ENCODE measurements at regions not wholly inside any gene's neighbourhood (a gene's known extent, or its start where the extent isn't known, plus 50 kb on each side); places are given as distances from the start of the nearest gene placed in this dataset.
A peak's percentile ranks its signal among the peaks of the same experiment; 100 is the strongest.

DNA sequence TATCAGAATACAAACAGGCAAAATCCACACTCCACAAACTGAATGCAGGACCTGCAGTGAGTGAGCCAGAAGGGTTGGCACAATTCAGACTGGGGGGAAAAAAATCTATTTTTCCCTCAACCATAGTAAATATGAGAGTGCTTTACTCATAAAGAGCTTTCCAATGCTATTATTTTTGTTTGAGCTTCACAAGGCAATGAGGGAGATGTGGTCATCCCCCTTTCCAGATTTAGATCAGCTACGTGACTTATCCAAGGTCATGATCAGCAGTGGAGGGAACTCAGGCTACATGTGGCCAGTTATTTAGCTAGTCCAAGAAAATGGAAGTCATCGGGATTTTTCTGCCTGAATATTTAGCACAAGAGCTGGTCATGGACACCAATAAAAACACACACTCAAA is 120.4 kb upstream of the KLF7 start:
- H3K23ac ChIP-seq (ENCODE audit: low read length in 2 of 2) = no peak overlapping the region
- H3K27me3 ChIP-seq (ENCODE audit: control insufficient read depth in 1 of 2, insufficient read depth in 1 of 2, low read length in 2 of 2) = no peaks in the 10 kb centered on the region
- H2BK12ac ChIP-seq (ENCODE audit: low read length in 2 of 2) = peak overlapping the region; percentile 6 to 45
- H4K91ac ChIP-seq (ENCODE audit: low read length) = no peak overlapping the region
- H3K27ac ChIP-seq (ENCODE audit: low read length, poor library complexity, severe bottlenecking) = no peak overlapping the region
- no peak overlapping the region for H3K14ac ChIP-seq (ENCODE audit: low read length in 2 of 2)
- no peaks in the 10 kb centered on the region for H3K4me1 ChIP-seq (ENCODE audit: control insufficient read depth, insufficient read depth, low read depth, low read length)
- no peak overlapping the region for H3K4me3 ChIP-seq (ENCODE audit: insufficient read depth in 1 of 2, low read depth in 1 of 2, low read length in 2 of 2)
- 97% methylated on average over 2 of the region's 2 CpGs for WGBS
- H3K18ac ChIP-seq (ENCODE audit: low read depth in 1 of 2, low read length in 2 of 2) = peak overlapping the region in 1 of 2 experiments; percentile 63
- H4K8ac ChIP-seq (ENCODE audit: low read length) = no peak overlapping the region
- no peak overlapping the region for H2AK5ac ChIP-seq (ENCODE audit: low read length, severe bottlenecking)
- no peak overlapping the region for H2BK5ac ChIP-seq (ENCODE audit: low read depth, low read length, poor library complexity, severe bottlenecking)
- H3K79me1 ChIP-seq (replicated peaks; ENCODE audit: low read length, poor library complexity, severe bottlenecking) = no peaks in the 10 kb centered on the region
- no peak overlapping the region for H3K9ac ChIP-seq (ENCODE audit: low read length)
- H2BK15ac ChIP-seq (ENCODE audit: low read depth, poor library complexity, severe bottlenecking) = peak overlapping the region; percentile 46
- H3K36me3 ChIP-seq (ENCODE audit: control insufficient read depth in 1 of 2, insufficient read depth in 2 of 2, low read depth in 1 of 2, low read length in 2 of 2) = no peaks in the 10 kb centered on the region
- no peak overlapping the region for H2AFZ ChIP-seq (ENCODE audit: low read depth, low read length)
- DNase-seq = no peak
- H3K4me2 ChIP-seq (ENCODE audit: low read length, poor library complexity, severe bottlenecking) = no peak overlapping the region
- H3K4ac ChIP-seq (ENCODE audit: low read depth in 1 of 2, low read length in 2 of 2) = peak overlapping the region in 1 of 2 experiments; percentile 33
- H3K9me3 ChIP-seq (ENCODE audit: control insufficient read depth, low read length) = no peaks in the 10 kb centered on the region
- H2BK120ac ChIP-seq (ENCODE audit: low read depth, low read length) = no peak overlapping the region

DNA sequence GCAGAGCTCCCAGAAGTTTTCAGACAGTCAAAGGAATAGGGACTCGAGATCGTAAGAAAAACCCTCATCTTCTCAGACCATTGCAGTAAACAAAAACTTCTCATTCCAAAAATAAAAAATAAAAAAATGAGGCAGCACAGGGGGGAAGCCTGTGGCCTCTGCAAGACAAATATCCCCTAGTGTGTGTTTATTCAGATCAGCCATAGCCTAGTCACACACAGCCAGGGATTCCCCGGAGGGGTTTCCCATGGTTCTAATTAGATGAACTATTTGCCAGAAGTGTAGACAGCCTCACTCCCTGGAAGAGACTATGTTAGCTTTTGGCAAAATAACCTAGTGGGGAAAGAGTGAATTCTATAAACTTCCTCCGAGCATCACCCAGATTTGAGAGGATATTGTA is 122.9 kb upstream of the KLF7 start:
- Histone ChIP-seq H3K14ac (ENCODE audit: low read length in 2 of 2) (no peak overlapping the region), H2BK12ac (ENCODE audit: low read length in 2 of 2) (no peak overlapping the region)
- no peak for DNase-seq

GRCh38 chr2:207289295-207290018 is 123.7 kb upstream of the KLF7 start:
- Histone ChIP-seq H2AK5ac (ENCODE audit: low read length, severe bottlenecking) (no peak overlapping the region), H2BK5ac (ENCODE audit: low read depth, low read length, poor library complexity, severe bottlenecking) (no peak overlapping the region), H3K27ac (ENCODE audit: low read length, poor library complexity, severe bottlenecking) (no peak overlapping the region), H2BK12ac (ENCODE audit: low read length in 2 of 2) (no peak overlapping the region), H3K27me3 (ENCODE audit: control insufficient read depth in 1 of 2, insufficient read depth in 1 of 2, low read length in 2 of 2) (no peaks in the 10 kb centered on the region), H3K36me3 (ENCODE audit: control insufficient read depth in 1 of 2, insufficient read depth in 2 of 2, low read depth in 1 of 2, low read length in 2 of 2) (no peaks in the 10 kb centered on the region), H3K9me3 (ENCODE audit: control insufficient read depth, low read length) (no peaks in the 10 kb centered on the region), H3K4me2 (ENCODE audit: low read length, poor library complexity, severe bottlenecking) (no peak overlapping the region), H3K18ac (ENCODE audit: low read depth in 1 of 2, low read length in 2 of 2) (peak overlapping the region in 1 of 2 experiments; percentile 61), H3K4me1 (ENCODE audit: control insufficient read depth, insufficient read depth, low read depth, low read length) (no peaks in the 10 kb centered on the region), H2BK120ac (ENCODE audit: low read depth, low read length) (no peak overlapping the region), H2AFZ (ENCODE audit: low read depth, low read length) (no peak overlapping the region), H3K9ac (ENCODE audit: low read length) (no peak overlapping the region), H4K91ac (ENCODE audit: low read length) (no peak overlapping the region), H3K14ac (ENCODE audit: low read length in 2 of 2) (no peak overlapping the region), H3K4me3 (ENCODE audit: insufficient read depth in 1 of 2, low read depth in 1 of 2, low read length in 2 of 2) (no peak overlapping the region), H2BK15ac (ENCODE audit: low read depth, poor library complexity, severe bottlenecking) (no peak overlapping the region), H3K79me1 (replicated peaks; ENCODE audit: low read length, poor library complexity, severe bottlenecking) (no peaks in the 10 kb centered on the region), H4K8ac (ENCODE audit: low read length) (no peak overlapping the region), H3K23ac (ENCODE audit: low read length in 2 of 2) (no peak overlapping the region), H3K4ac (ENCODE audit: low read depth in 1 of 2, low read length in 2 of 2) (no peak overlapping the region)
- 95% methylated on average over 2 of the region's 2 CpGs for WGBS
- no peak for DNase-seq

More for the DNA sequence above, 122.9 kb upstream of the KLF7 start:
- Histone ChIP-seq H3K79me1 (replicated peaks; ENCODE audit: low read length, poor library complexity, severe bottlenecking) (no peaks in the 10 kb centered on the region), H2AK5ac (ENCODE audit: low read length, severe bottlenecking) (no peak overlapping the region), H3K27me3 (ENCODE audit: control insufficient read depth in 1 of 2, insufficient read depth in 1 of 2, low read length in 2 of 2) (no peaks in the 10 kb centered on the region), H4K91ac (ENCODE audit: low read length) (no peak overlapping the region), H2BK5ac (ENCODE audit: low read depth, low read length, poor library complexity, severe bottlenecking) (no peak overlapping the region), H3K18ac (ENCODE audit: low read depth in 1 of 2, low read length in 2 of 2) (no peak overlapping the region), H2BK15ac (ENCODE audit: low read depth, poor library complexity, severe bottlenecking) (no peak overlapping the region), H4K8ac (ENCODE audit: low read length) (no peak overlapping the region), H3K4me3 (ENCODE audit: insufficient read depth in 1 of 2, low read depth in 1 of 2, low read length in 2 of 2) (no peak overlapping the region), H2AFZ (ENCODE audit: low read depth, low read length) (no peak overlapping the region), H3K23ac (ENCODE audit: low read length in 2 of 2) (no peak overlapping the region), H3K36me3 (ENCODE audit: control insufficient read depth in 1 of 2, insufficient read depth in 2 of 2, low read depth in 1 of 2, low read length in 2 of 2) (no peaks in the 10 kb centered on the region), H3K9ac (ENCODE audit: low read length) (no peak overlapping the region), H3K4me1 (ENCODE audit: control insufficient read depth, insufficient read depth, low read depth, low read length) (no peaks in the 10 kb centered on the region), H3K9me3 (ENCODE audit: control insufficient read depth, low read length) (no peaks in the 10 kb centered on the region), H3K4ac (ENCODE audit: low read depth in 1 of 2, low read length in 2 of 2) (no peak overlapping the region), H3K4me2 (ENCODE audit: low read length, poor library complexity, severe bottlenecking) (no peak overlapping the region), H2BK120ac (ENCODE audit: low read depth, low read length) (no peak overlapping the region), H3K27ac (ENCODE audit: low read length, poor library complexity, severe bottlenecking) (no peak overlapping the region)
- WGBS = 78% methylated on average over 3 of the region's 4 CpGs

DNA sequence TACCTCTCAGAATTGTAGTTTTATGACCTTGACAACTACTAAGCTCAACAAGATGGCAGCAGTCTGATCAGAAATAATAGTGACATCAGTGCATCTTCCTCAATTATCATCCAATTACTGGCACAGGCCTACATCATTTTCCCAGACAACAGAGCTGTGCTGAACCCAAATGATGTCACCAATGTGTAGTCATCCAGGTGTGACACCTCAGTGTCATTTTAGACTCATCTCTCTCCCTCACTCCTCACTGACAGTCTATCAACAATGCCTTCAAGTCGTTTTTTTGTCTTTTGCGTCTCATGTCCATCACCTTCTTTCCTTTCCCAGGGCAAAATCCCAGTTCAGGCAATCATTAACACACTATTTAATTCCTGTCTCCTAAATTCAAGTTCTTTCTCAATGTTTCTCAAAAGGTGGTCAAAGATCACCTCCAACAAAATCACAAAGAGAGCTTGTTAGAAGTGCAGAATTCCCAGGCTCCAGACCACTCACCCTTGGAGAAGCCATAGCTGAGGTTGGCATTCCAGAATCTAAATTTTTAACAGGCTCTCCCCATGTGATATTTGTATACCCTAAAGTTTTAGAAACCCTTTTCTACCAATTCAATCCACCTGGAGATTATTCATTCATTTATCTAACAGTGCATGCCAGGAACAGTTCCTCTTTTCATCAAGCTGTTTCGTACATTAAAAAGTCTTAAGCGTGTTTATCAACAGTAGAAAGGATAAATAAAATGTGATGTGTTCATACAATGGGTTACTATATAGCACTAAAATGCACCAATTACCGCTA is 125.3 kb upstream of the KLF7 start:
- H3K4me1 ChIP-seq (ENCODE audit: control insufficient read depth, insufficient read depth, low read depth, low read length) = no peaks in the 10 kb centered on the region
- H3K27ac ChIP-seq (ENCODE audit: low read length, poor library complexity, severe bottlenecking) = no peak overlapping the region
- H3K4me3 ChIP-seq (ENCODE audit: insufficient read depth in 1 of 2, low read depth in 1 of 2, low read length in 2 of 2) = no peak overlapping the region

More for the DNA sequence above, 125.3 kb upstream of the KLF7 start:
- no peak overlapping the region for H2BK120ac ChIP-seq (ENCODE audit: low read depth, low read length)
- no peak overlapping the region for H3K9ac ChIP-seq (ENCODE audit: low read length)
- WGBS = 84% methylated on average over 4 of the region's 5 CpGs
- H3K14ac ChIP-seq (ENCODE audit: low read length in 2 of 2) = no peak overlapping the region
- H3K4ac ChIP-seq (ENCODE audit: low read depth in 1 of 2, low read length in 2 of 2) = no peak overlapping the region
- no peak overlapping the region for H4K8ac ChIP-seq (ENCODE audit: low read length)
- H3K36me3 ChIP-seq (ENCODE audit: control insufficient read depth in 1 of 2, insufficient read depth in 2 of 2, low read depth in 1 of 2, low read length in 2 of 2) = no peaks in the 10 kb centered on the region
- no peak overlapping the region for H2BK12ac ChIP-seq (ENCODE audit: low read length in 2 of 2)
- H3K18ac ChIP-seq (ENCODE audit: low read depth in 1 of 2, low read length in 2 of 2) = no peak overlapping the region
- no peaks in the 10 kb centered on the region for H3K27me3 ChIP-seq (ENCODE audit: control insufficient read depth in 1 of 2, insufficient read depth in 1 of 2, low read length in 2 of 2)
- H3K9me3 ChIP-seq (ENCODE audit: control insufficient read depth, low read length) = no peaks in the 10 kb centered on the region
- H3K4me2 ChIP-seq (ENCODE audit: low read length, poor library complexity, severe bottlenecking) = no peak overlapping the region
- H2BK5ac ChIP-seq (ENCODE audit: low read depth, low read length, poor library complexity, severe bottlenecking) = no peak overlapping the region
- H4K91ac ChIP-seq (ENCODE audit: low read length) = no peak overlapping the region
- H2AK5ac ChIP-seq (ENCODE audit: low read length, severe bottlenecking) = no peak overlapping the region
- no peak overlapping the region for H3K23ac ChIP-seq (ENCODE audit: low read length in 2 of 2)
- no peak overlapping the region for H2BK15ac ChIP-seq (ENCODE audit: low read depth, poor library complexity, severe bottlenecking)
- H2AFZ ChIP-seq (ENCODE audit: low read depth, low read length) = no peak overlapping the region
- DNase-seq = no peak
- H3K79me1 ChIP-seq (replicated peaks; ENCODE audit: low read length, poor library complexity, severe bottlenecking) = no peaks in the 10 kb centered on the region

Data from mesenchymal stem cell (in vitro differentiated cells and primary cell).